HG02981 (cell line): ENCODE measurements at regions not wholly inside any gene's neighbourhood (a gene's known extent, or its start where the extent isn't known, plus 50 kb on each side); places are given as distances from the start of the nearest gene placed in this dataset.

Source experiments
- ATAC-seq: cut with Tn5 transposase; IDR thresholded peaks from one replicate; pipeline ENCODE4 v1.9.1; 2021; ENCODE audit warnings: mild to moderate bottlenecking, moderate library complexity; ENCODE audit not compliant: unreplicated experiment

- ATAC-seq, result no peak
Observed at GRCh38 chr15:70158309-70159000, 60.7 kb upstream of the TLE3 start.

GRCh38 chr15:70156671-70157271 lies 59.1 kb upstream of the TLE3 start:
- ATAC-seq, result no peak

GRCh38 chr15:70154718-70155347 lies 57.1 kb upstream of the TLE3 start:
- no peak for ATAC-seq

GRCh38 chr15:70153921-70154717 lies 56.4 kb upstream of the TLE3 start:
- no peak for ATAC-seq

GRCh38 chr15:70152070-70152480 lies 54.4 kb upstream of the TLE3 start:
- no peak for ATAC-seq

- ATAC-seq, result no peak
Observed at GRCh38 chr15:70151462-70151861, 53.7 kb upstream of the TLE3 start.

GRCh38 chr15:70151003-70151402 lies 53.3 kb upstream of the TLE3 start:
- no peak for ATAC-seq

GRCh38 chr15:70150405-70150747 lies 52.7 kb upstream of the TLE3 start:
- no peak for ATAC-seq

GRCh38 chr15:70149667-70150404 lies 52.1 kb upstream of the TLE3 start:
- ATAC-seq, result no peak

- no peak for ATAC-seq
Observed at GRCh38 chr15:70147778-70148177, 50.1 kb upstream of the TLE3 start.
